ENCODE measurements at regions not wholly inside any gene's neighbourhood (a gene's known extent, or its start where the extent isn't known, plus 50 kb on each side); places are given as distances from the start of the nearest gene placed in this dataset.

GRCh38 chr2:153388246-153388645, 90.3 kb downstream of the RPRM start:
- Histone ChIP-seq H3K9ac (ENCODE audit: low read depth in 1 of 2, low read length in 2 of 2) (no peak overlapping the region), H3K36me3 (ENCODE audit: control insufficient read depth in 4 of 4, insufficient read depth in 3 of 4, low read depth in 1 of 4, low read length in 3 of 4) (no peaks in the 10 kb centered on the region), H3K27me3 (ENCODE audit: control insufficient read depth in 4 of 4, insufficient read depth in 4 of 4, low read length in 3 of 4) (no peaks in the 10 kb centered on the region), H3K4me3 (ENCODE audit: low read depth in 1 of 3, low read length in 3 of 3) (no peak overlapping the region), H3K9me3 (ENCODE audit: control insufficient read depth in 4 of 4, low read length in 3 of 4) (no peaks in the 10 kb centered on the region), H3K4me1 (ENCODE audit: control insufficient read depth in 4 of 4, insufficient read depth in 4 of 4, low read length in 3 of 4) (no peaks in the 10 kb centered on the region), H3K27ac (ENCODE audit: low read depth in 1 of 2, low read length in 2 of 2) (no peak overlapping the region)
- no peak for DNase-seq (ENCODE audit: low spot score)
- WGBS = 42% methylated on average over 1 of the region's 1 CpG
- TF ChIP-seq CTCF (IDR thresholded peaks at IDR 0.05; ENCODE audit: low read depth, low read length, missing input control) = no peak
- no peak for TF ChIP-seq YY1 (IDR thresholded peaks at IDR 0.05)
- TF ChIP-seq, protein P1, sequence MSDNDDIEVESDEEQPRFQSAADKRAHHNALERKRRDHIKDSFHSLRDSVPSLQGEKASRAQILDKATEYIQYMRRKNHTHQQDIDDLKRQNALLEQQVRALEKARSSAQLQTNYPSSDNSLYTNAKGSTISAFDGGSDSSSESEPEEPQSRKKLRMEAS (IDR thresholded peaks at IDR 0.05) = no peak
- no peak for TF ChIP-seq ATF3 (IDR thresholded peaks at IDR 0.05)

GRCh38 chr2:153387203-153387602, 91.4 kb downstream of the RPRM start:
- TF ChIP-seq NR2F2 (IDR thresholded peaks at IDR 0.05) (no peak), RXRA (IDR thresholded peaks at IDR 0.05) (no peak), RAD21 (IDR thresholded peaks at IDR 0.05) (no peak), HNF4A (conservative IDR thresholded peaks at IDR 0.05) (no peak), YY1 (IDR thresholded peaks at IDR 0.05) (no peak), REST (IDR thresholded peaks at IDR 0.05) (no peak), FOXA2 (IDR thresholded peaks at IDR 0.05) (no peak), ATF3 (IDR thresholded peaks at IDR 0.05) (no peak), TAF1 (conservative IDR thresholded peaks at IDR 0.05) (no peak), GABPA (IDR thresholded peaks at IDR 0.05 in 1 of 2, conservative IDR thresholded peaks at IDR 0.05 in 1 of 2) (no peak), HNF4G (IDR thresholded peaks at IDR 0.05) (no peak), SP1 (IDR thresholded peaks at IDR 0.05) (no peak), FOXA1 (IDR thresholded peaks at IDR 0.05) (no peak), EGR1 (IDR thresholded peaks at IDR 0.05; ENCODE audit: low read depth in 2 of 2) (no peak), CTCF (IDR thresholded peaks at IDR 0.05; ENCODE audit: low read depth, low read length, missing input control) (no peak)
- TF ChIP-seq, protein P2, sequence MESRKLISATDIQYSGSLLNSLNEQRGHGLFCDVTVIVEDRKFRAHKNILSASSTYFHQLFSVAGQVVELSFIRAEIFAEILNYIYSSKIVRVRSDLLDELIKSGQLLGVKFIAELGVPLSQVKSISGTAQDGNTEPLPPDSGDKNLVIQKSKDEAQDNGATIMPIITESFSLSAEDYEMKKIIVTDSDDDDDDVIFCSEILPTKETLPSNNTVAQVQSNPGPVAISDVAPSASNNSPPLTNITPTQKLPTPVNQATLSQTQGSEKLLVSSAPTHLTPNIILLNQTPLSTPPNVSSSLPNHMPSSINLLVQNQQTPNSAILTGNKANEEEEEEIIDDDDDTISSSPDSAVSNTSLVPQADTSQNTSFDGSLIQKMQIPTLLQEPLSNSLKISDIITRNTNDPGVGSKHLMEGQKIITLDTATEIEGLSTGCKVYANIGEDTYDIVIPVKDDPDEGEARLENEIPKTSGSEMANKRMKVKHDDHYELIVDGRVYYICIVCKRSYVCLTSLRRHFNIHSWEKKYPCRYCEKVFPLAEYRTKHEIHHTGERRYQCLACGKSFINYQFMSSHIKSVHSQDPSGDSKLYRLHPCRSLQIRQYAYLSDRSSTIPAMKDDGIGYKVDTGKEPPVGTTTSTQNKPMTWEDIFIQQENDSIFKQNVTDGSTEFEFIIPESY (IDR thresholded peaks at IDR 0.05) = no peak
- TF ChIP-seq, protein P1 (IDR thresholded peaks at IDR 0.05) = no peak
- no peaks in the 10 kb centered on the region for H3K4me1 ChIP-seq (ENCODE audit: control insufficient read depth in 4 of 4, insufficient read depth in 4 of 4, low read length in 3 of 4)
- H3K4me3 ChIP-seq (ENCODE audit: low read depth in 1 of 3, low read length in 3 of 3) = no peak overlapping the region
- H3K36me3 ChIP-seq (ENCODE audit: control insufficient read depth in 4 of 4, insufficient read depth in 3 of 4, low read depth in 1 of 4, low read length in 3 of 4) = no peaks in the 10 kb centered on the region
- 74% methylated on average over 4 of the region's 4 CpGs for WGBS
- H3K27me3 ChIP-seq (ENCODE audit: control insufficient read depth in 4 of 4, insufficient read depth in 4 of 4, low read length in 3 of 4) = no peaks in the 10 kb centered on the region
- H3K9ac ChIP-seq (ENCODE audit: low read depth in 1 of 2, low read length in 2 of 2) = no peak overlapping the region
- DNase-seq (ENCODE audit: low spot score) = no peak
- no peaks in the 10 kb centered on the region for H3K9me3 ChIP-seq (ENCODE audit: control insufficient read depth in 4 of 4, low read length in 3 of 4)
- no peak overlapping the region for H3K27ac ChIP-seq (ENCODE audit: low read depth in 1 of 2, low read length in 2 of 2)

Measured in liver (tissue), 8 donors.